Retinal pigment epithelial cell (primary cell): ENCODE measurements at regions not wholly inside any gene's neighbourhood (a gene's known extent, or its start where the extent isn't known, plus 50 kb on each side); places are given as distances from the start of the nearest gene placed in this dataset.

Experiments
- DNase-seq: peaks from one replicate; pipeline ENCODE4 v3.0.0-alpha.2; 2010; ENCODE audit warnings: low read depth
- H3K4me3 ChIP-seq: 2 replicates; pipeline ENCODE4 v1.5.1; 2011; ENCODE audit warnings: mild to moderate bottlenecking, low read length, control low read depth, moderate library complexity
- TF ChIP-seq, protein P1 (sequence below): conservative IDR thresholded peaks from 2 replicates; pipeline ENCODE4 v1.5.1; 2011; ENCODE audit warnings: low read depth, low read length, control low read depth, inconsistent platforms

DNA sequence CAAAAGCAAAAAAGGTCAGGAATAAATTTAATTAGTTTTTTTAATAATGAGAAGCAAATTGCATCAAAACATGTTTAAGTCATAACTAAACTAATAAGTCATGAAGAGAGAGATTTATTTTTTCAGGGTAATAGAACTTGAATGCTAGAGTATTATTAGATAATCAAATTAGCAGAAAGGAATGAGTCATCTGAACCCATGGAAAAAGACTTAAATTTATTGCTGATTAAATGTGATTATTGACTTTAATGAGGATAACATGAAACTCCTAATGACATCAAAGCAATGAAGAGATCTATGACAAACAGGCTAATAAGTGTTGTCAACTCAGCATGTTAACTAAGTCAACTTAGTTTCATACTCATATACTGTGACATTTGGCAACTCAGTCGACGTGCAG lies 264.2 kb downstream of the USP25 start:
- no peak for DNase-seq
- TF ChIP-seq, protein P1, sequence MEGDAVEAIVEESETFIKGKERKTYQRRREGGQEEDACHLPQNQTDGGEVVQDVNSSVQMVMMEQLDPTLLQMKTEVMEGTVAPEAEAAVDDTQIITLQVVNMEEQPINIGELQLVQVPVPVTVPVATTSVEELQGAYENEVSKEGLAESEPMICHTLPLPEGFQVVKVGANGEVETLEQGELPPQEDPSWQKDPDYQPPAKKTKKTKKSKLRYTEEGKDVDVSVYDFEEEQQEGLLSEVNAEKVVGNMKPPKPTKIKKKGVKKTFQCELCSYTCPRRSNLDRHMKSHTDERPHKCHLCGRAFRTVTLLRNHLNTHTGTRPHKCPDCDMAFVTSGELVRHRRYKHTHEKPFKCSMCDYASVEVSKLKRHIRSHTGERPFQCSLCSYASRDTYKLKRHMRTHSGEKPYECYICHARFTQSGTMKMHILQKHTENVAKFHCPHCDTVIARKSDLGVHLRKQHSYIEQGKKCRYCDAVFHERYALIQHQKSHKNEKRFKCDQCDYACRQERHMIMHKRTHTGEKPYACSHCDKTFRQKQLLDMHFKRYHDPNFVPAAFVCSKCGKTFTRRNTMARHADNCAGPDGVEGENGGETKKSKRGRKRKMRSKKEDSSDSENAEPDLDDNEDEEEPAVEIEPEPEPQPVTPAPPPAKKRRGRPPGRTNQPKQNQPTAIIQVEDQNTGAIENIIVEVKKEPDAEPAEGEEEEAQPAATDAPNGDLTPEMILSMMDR: no peak
- no peak overlapping the region for H3K4me3 ChIP-seq

DNA sequence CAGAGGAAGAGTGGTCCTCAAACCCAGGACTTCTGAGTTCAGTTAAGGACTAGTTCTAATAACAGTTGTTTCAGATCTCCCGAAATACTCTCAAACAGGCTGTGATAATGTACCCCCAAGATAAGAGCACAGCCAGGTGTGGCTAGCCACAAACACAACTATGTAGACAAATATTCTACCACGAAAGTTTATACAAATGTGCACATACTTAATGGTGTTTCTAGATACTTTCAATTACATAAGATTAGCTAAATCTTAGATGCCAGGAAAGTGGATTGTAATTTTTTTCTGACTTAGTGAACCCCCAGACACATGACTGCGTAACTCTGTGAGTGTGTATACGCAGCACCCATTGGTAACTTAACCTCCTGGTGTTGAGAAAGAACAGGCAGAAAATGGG lies 270.0 kb downstream of the USP25 start:
- TF ChIP-seq, protein P1: no peak
- DNase-seq: no peak
- no peak overlapping the region for H3K4me3 ChIP-seq

DNA sequence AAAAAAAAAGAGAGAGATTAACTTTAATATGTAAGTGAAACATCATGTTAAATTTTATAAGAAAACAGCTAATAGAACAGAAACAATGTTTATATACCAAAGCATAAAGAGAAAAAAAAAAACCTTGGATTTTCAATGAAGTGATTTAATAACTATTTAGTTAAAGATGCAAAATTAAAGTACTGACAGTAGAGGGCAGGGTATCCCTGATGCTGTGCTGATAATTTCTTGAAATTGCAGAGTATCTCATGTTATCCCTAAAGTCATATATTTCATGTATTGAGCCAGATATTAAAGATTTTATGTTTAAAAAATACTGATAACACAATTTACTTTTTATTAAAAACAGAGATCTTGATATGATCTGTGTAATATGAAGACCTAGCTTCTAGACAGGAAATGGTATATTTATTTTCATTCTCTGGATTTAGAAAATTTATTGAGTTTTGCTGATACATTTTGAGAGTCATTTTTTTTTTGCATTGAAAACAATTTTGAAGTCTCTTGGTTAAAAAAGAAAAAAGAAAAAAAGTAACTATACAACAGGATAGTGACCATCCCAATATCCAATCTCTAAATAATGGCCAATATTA lies 273.2 kb downstream of the USP25 start:
- no peak overlapping the region for H3K4me3 ChIP-seq
- TF ChIP-seq, protein P1: peak; percentile 54
- DNase-seq: no peak

DNA sequence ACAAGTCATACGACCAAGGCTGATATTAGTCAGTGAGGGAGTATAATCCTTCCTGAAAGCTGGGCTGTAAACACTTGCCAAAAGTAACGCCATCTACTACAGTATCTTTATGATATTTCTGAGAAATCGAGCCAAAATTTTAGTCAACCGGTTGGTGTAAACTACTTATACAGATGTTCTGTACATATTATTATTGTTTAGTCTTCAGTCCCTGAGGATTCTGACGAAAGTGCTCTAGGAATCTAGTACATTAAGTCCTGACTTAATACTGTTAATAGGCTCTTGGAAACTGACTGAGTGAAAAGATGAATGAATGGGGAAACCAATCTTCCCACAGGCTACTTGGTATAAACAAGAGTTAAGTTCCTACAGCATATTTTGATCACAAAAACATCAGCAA lies 274.3 kb downstream of the USP25 start:
- TF ChIP-seq, protein P1: no peak
- DNase-seq: no peak
- H3K4me3 ChIP-seq: no peak overlapping the region

DNA sequence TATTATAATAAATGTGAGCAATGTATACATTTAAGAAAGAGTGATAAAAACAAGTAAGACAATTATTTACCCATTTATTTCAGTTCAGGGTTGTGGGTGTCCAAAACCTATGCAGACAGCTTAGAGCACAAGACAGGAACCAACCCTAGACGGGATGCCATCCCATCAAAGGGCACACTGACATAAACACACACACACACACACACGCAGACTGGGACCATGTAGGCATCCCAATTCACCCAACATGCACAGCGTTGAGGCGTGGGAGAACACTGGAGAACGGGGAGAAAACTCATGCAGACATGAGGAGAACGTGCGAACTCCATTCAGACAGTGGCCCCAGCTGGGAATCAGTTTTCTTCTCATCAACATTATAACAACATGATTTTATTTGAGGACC lies 274.7 kb downstream of the USP25 start:
- DNase-seq: no peak
- H3K4me3 ChIP-seq: no peak overlapping the region
- TF ChIP-seq, protein P1: no peak

DNA sequence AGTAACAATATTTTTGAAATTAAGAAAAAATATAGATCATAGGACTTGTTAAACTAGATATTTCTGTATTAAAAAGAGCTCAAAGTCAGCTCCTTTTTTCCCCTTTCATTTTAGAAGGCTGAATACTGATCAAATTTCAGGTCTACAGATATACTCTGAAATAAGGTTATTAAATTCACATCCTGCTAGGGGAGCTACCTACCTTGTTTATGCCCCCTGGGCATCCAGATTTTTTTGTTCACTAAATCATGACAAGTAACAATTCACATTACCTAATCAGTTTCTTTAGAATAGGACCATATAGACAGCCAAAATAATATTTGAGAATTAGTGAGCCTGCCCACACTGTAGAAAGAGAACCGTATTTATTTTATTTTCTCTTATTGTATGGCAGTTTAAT lies 276.2 kb downstream of the USP25 start:
- H3K4me3 ChIP-seq: no peak overlapping the region
- TF ChIP-seq, protein P1: no peak
- DNase-seq: no peak

DNA sequence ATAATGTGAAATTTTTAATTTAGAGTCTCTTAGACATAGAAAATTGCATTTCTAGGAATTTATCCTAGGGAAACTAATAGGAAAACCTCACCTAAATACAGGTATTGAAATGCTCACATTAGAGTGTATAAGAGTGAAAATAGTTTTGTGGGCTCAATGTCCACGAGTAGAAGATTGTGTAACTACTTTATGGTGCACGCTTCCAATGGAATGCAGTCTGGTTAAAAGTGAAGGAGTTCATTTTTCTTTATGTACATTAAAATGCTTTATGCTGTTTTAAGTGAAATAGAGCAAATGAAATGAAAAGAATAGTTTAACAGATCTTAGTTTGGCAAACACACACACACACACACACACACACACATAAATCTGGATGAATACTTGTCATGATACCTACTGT lies 278.2 kb downstream of the USP25 start:
- DNase-seq: no peak
- H3K4me3 ChIP-seq: no peak overlapping the region
- TF ChIP-seq, protein P1: no peak
